Suprapubic skin (tissue), 3 donors: ENCODE measurements at regions not wholly inside any gene's neighbourhood (a gene's known extent, or its start where the extent isn't known, plus 50 kb on each side); places are given as distances from the start of the nearest gene placed in this dataset.

Source experiments
- EP300 ChIP-seq: sonication (generic); formaldehyde crosslinking; IDR thresholded peaks from one replicate; pipeline ENCODE4 v1.6.1; 2017; ENCODE audit warnings: antibody characterized with exemption
- POLR2A ChIP-seq, 2 donors: fragments of 450-650 bp; IDR thresholded peaks; one replicate each; pipeline ENCODE4 v1.6.1; 2017; ENCODE audit warnings: antibody characterized with exemption in 2 of 2, mild to moderate bottlenecking in 2 of 2, moderate library complexity in 2 of 2
- TF ChIP-seq, protein P1 (sequence below), 2 donors: fragments of 200-600 bp in 1 of 2; fragments of 450-650 bp in 1 of 2; sonication (generic) in 1 of 2; IDR thresholded peaks; one replicate each; pipeline ENCODE4 v1.5.1; 2016 to 2019; ENCODE audit warnings: antibody characterized with exemption in 2 of 2, mild to moderate bottlenecking in 1 of 2, moderate library complexity in 1 of 2

DNA sequence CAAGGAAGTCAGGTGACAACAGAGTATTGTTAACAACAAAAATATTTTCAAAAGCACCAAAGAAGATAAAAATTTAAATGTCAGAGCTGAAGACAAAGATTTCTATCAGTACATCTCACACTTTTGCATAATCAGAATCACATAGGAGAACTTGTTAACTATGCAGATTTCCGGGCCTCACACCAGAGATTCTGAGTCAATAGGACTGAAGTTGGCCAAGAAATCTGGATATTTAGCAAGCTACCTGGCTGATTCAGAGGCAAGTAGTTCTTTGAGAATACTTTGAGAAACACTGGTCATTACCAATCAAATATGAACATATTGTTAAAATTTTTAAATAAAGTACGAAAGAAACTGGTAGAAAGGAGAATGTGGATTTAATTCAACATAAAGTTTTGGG, 80.5 kb upstream of the GLIS3 start:
- TF ChIP-seq POLR2A (IDR thresholded peaks at IDR 0.05) (no peak), EP300 (no peak)
- TF ChIP-seq, protein P1, sequence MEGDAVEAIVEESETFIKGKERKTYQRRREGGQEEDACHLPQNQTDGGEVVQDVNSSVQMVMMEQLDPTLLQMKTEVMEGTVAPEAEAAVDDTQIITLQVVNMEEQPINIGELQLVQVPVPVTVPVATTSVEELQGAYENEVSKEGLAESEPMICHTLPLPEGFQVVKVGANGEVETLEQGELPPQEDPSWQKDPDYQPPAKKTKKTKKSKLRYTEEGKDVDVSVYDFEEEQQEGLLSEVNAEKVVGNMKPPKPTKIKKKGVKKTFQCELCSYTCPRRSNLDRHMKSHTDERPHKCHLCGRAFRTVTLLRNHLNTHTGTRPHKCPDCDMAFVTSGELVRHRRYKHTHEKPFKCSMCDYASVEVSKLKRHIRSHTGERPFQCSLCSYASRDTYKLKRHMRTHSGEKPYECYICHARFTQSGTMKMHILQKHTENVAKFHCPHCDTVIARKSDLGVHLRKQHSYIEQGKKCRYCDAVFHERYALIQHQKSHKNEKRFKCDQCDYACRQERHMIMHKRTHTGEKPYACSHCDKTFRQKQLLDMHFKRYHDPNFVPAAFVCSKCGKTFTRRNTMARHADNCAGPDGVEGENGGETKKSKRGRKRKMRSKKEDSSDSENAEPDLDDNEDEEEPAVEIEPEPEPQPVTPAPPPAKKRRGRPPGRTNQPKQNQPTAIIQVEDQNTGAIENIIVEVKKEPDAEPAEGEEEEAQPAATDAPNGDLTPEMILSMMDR (IDR thresholded peaks at IDR 0.05), result no peak
